GM12878 (cell line): ENCODE measurements at regions not wholly inside any gene's neighbourhood (a gene's known extent, or its start where the extent isn't known, plus 50 kb on each side); places are given as distances from the start of the nearest gene placed in this dataset.

Experiments used
- ATAC-seq: fragments of 200-7000 bp; cut with Tn5 transposase; 3 replicates; pipeline ENCODE4 v1.9.1; 2020; ENCODE audit warnings: mild to moderate bottlenecking, moderate library complexity
- BruUV-seq: library from RNA; stranded (reverse); fragments of 400-500 nt; replicated peaks from 2 replicates; lab custom pipeline; 2021; lab: Mats Ljungman, UMichigan
- CTCF ChIA-PET: fragments of 300-600 bp; sonication (Branson Sonifier 250); formaldehyde crosslinking; extraction: SDS; loops from one replicate; lab custom pipeline; 2021; ENCODE audit warnings: inconsistent platforms; lab: Yijun Ruan, JAX
- POLR2A ChIA-PET: fragments of 350-600 bp; formaldehyde crosslinking; extraction: SDS; loops from one replicate; lab custom pipeline; 2021; ENCODE audit warnings: inconsistent platforms; lab: Charles Lee
- RAD21 ChIA-PET: fragments of 300-600 bp; sonication (Branson Sonifier 250); formaldehyde crosslinking; loops from one replicate; lab custom pipeline; 2023; ENCODE audit warnings: antibody characterized with exemption; ENCODE audit not compliant: unreplicated experiment; lab: Charles Lee
- SMC1A ChIA-PET: fragments of 300-600 bp; sonication (Branson Sonifier 250); formaldehyde crosslinking; loops from one replicate; lab custom pipeline; 2023; ENCODE audit not compliant: unreplicated experiment, uncharacterized antibody; lab: Charles Lee
- DNase-seq: peaks from one replicate; pipeline ENCODE4 v3.0.0-alpha.2; 2011; ENCODE audit warnings: low read depth, low spot score
- FAIRE-seq: peaks from 3 replicates; lab custom pipeline; 2011; peaks lifted over from hg19 to GRCh38; lab: Jason Lieb, UNC
- H2AFZ ChIP-seq: 2 replicates; pipeline ENCODE4 v1.6.0; 2011; ENCODE audit warnings: low read depth, low read length, control low read depth; ENCODE audit not compliant: control insufficient read depth
- H3K27ac ChIP-seq: 2 replicates; pipeline ENCODE4 v1.5.1; 2011; ENCODE audit warnings: control low read depth; ENCODE audit not compliant: control insufficient read depth, insufficient read depth
- H3K27me3 ChIP-seq, 2 experiments: replicated peaks in 1 of 2; 2 replicates each; pipeline versions ENCODE4 v1.6.0 to v1.6.1; 2011; ENCODE audit warnings: low read length in 1 of 2; ENCODE audit not compliant: control insufficient read depth in 2 of 2, insufficient read depth in 2 of 2
- H3K36me3 ChIP-seq, 2 experiments: 2 replicates each; pipeline ENCODE4 v1.5.1; 2011; ENCODE audit warnings: low read length in 1 of 2; ENCODE audit not compliant: control insufficient read depth in 2 of 2, insufficient read depth in 2 of 2
- H3K4me1 ChIP-seq: 2 replicates; pipeline ENCODE4 v1.6.1; 2011; ENCODE audit warnings: mild to moderate bottlenecking, low read length, moderate library complexity, mixed read lengths; ENCODE audit not compliant: control insufficient read depth, insufficient read depth
- H3K4me2 ChIP-seq: 2 replicates; pipeline ENCODE4 v1.6.0; 2011; ENCODE audit warnings: control low read depth; ENCODE audit not compliant: control insufficient read depth, insufficient read depth
- H3K4me3 ChIP-seq: fragments of 200-600 bp; sonication (generic); 2 replicates; pipeline ENCODE4 v1.5.1; 2016
- H3K79me2 ChIP-seq: 2 replicates; pipeline ENCODE4 v1.6.0; 2011; ENCODE audit warnings: low read length; ENCODE audit not compliant: control insufficient read depth, insufficient read depth
- H3K9ac ChIP-seq: 2 replicates; pipeline ENCODE4 v1.8.0; 2011; ENCODE audit warnings: low read length, control low read depth, mixed read lengths; ENCODE audit not compliant: control insufficient read depth, insufficient read depth
- H3K9me3 ChIP-seq: replicated peaks from 3 replicates; pipeline ENCODE4 v1.5.1; 2011; ENCODE audit warnings: mild to moderate bottlenecking, low read length; ENCODE audit not compliant: control insufficient read depth, insufficient read depth
- H4K20me1 ChIP-seq: 2 replicates; pipeline ENCODE4 v1.6.0; 2011; ENCODE audit not compliant: control insufficient read depth, insufficient read depth
- CEBPB ChIP-seq, 2 experiments: fragments of 150-350 bp in 1 of 2; IDR thresholded peaks; 2 replicates each; pipeline ENCODE4 v1.6.1; 2012 to 2014; ENCODE audit warnings: low read depth in 2 of 2, low read length in 2 of 2, borderline replicate concordance in 1 of 2, inconsistent platforms in 1 of 2
- CHD4 ChIP-seq: fragments of 200-600 bp; sonication (generic); IDR thresholded peaks from 2 replicates; pipeline ENCODE4 v1.6.1; 2016; ENCODE audit warnings: mild to moderate bottlenecking
- IKZF1 ChIP-seq: fragments of 450-650 bp; conservative IDR thresholded peaks from 2 replicates; pipeline ENCODE4 v1.6.1; 2017; ENCODE audit warnings: antibody characterized with exemption, mild to moderate bottlenecking
- KDM1A ChIP-seq: fragments of 200-600 bp; sonication (generic); IDR thresholded peaks from 2 replicates; pipeline ENCODE4 v1.6.1; 2016; ENCODE audit warnings: borderline replicate concordance
- MYB ChIP-seq: fragments of 150-350 bp; IDR thresholded peaks from 2 replicates; pipeline ENCODE4 v1.6.1; 2014; ENCODE audit warnings: mild to moderate bottlenecking, low read depth, low read length, borderline replicate concordance
- NFXL1 ChIP-seq: fragments of 450-650 bp; IDR thresholded peaks from 2 replicates; pipeline ENCODE4 v1.6.1; 2017; ENCODE audit warnings: antibody characterized with exemption, mild to moderate bottlenecking, borderline replicate concordance
- NFYB ChIP-seq: IDR thresholded peaks from 2 replicates; pipeline ENCODE4 v1.6.1; 2011; ENCODE audit warnings: low read depth, mild to moderate bottlenecking, low read length, improper control_type of control experiment, moderate library complexity; ENCODE audit not compliant: insufficient read depth
- NR2C2 ChIP-seq: IDR thresholded peaks from 2 replicates; pipeline ENCODE4 v1.6.1; 2011; ENCODE audit warnings: borderline replicate concordance, low read depth; ENCODE audit not compliant: control insufficient read depth, insufficient read length
- PAX5 ChIP-seq: IDR thresholded peaks from 2 replicates; pipeline ENCODE4 v1.6.1; 2011; ENCODE audit warnings: low read depth, low read length, borderline replicate concordance
- POLR2AphosphoS5 ChIP-seq: IDR thresholded peaks from 2 replicates; pipeline ENCODE4 v1.6.1; 2011; ENCODE audit warnings: mild to moderate bottlenecking, low read length, inconsistent platforms
- SUPT20H ChIP-seq: IDR thresholded peaks from 2 replicates; pipeline ENCODE4 v1.6.1; 2011; ENCODE audit warnings: low read depth, mild to moderate bottlenecking, low read length, moderate library complexity, borderline replicate concordance; ENCODE audit not compliant: control insufficient read depth
- SUZ12 ChIP-seq: fragments of 200-600 bp; sonication (generic); IDR thresholded peaks from one replicate; pipeline ENCODE4 v1.6.1; 2018; ENCODE audit warnings: antibody characterized with exemption, mild to moderate bottlenecking; ENCODE audit not compliant: unreplicated experiment
- ZBED1 ChIP-seq: IDR thresholded peaks from 2 replicates; pipeline ENCODE4 v1.6.1; 2016; ENCODE audit warnings: borderline replicate concordance
- ZNF207 ChIP-seq: fragments of 450-650 bp; IDR thresholded peaks from 2 replicates; pipeline ENCODE4 v1.6.1; 2014; ENCODE audit warnings: antibody characterized with exemption, mild to moderate bottlenecking, borderline replicate concordance
- ZNF622 ChIP-seq: fragments of 450-650 bp; IDR thresholded peaks from 2 replicates; pipeline ENCODE4 v1.6.1; 2017; ENCODE audit warnings: mild to moderate bottlenecking, inconsistent platforms
- WGBS: methylation state at CpG from one replicate; pipeline ENCODE4 v1.1.6; 2016; ENCODE audit warnings: low lambda C conversion rate; ENCODE audit not compliant: insufficient replicate concordance, insufficient coverage; ENCODE audit errors: missing lambda C conversion rate; 5-methylcytosine and 5-hydroxymethylcytosine counted together
- in situ Hi-C: fragments of 300-500 bp; cut with MboI; formaldehyde crosslinking; loops from 9 replicates; pipeline ENCODE4 v1.14.3; 2018; ENCODE audit warnings: mixed read lengths
- intact Hi-C: fragments of 100-400 bp; cut with micrococcal nuclease; formaldehyde crosslinking; loops from one replicate; pipeline ENCODE4 v1.14.2; 2022; ENCODE audit not compliant: unreplicated experiment
- TF ChIP-seq, protein P1 (sequence below): fragments of 450-650 bp; formaldehyde crosslinking; IDR thresholded peaks from 2 replicates; pipeline ENCODE4 v1.5.0; 2022; ENCODE audit warnings: mild to moderate bottlenecking, missing genetic modification characterization

DNA sequence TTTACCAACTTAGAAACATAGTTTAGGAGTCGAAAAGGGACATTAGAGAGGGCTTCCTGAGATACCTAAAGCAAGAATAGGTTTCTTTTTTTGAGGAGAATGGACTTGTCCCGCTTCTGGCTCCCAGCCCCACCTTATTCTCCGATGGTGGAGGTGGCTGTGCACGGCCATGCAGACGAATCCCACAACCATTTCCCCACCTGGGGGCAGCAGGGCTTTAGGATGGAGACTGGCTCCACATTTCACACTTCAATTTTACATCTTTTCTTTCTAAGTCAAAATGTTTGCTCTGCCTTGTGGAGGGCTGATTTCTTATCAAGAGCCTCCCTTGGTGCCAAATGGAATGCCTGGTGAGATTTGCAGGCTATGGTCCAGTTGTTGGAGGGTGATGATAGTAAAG lies 118.5 kb downstream of the GLRX3 start:
- H3K9ac ChIP-seq: no peak overlapping the region
- in situ Hi-C loops (no loop called here), intact Hi-C loops (no loop called here)
- 9% methylated on average over 5 of the region's 5 CpGs for WGBS
- H3K4me3 ChIP-seq: no peak overlapping the region
- H2AFZ ChIP-seq: no peak overlapping the region
- no peaks in the 10 kb centered on the region for H3K9me3 ChIP-seq
- RAD21 ChIA-PET: no interaction called here
- no peak overlapping the region for H3K4me2 ChIP-seq
- SMC1A ChIA-PET: no interaction called here
- POLR2A ChIA-PET: no interaction called here
- H3K27me3 ChIP-seq: no peaks in the 10 kb centered on the region
- H4K20me1 ChIP-seq: no peaks in the 10 kb centered on the region
- H3K36me3 ChIP-seq: no peaks in the 10 kb centered on the region; a peak in 1 of 4 replicates
- no peak for TF ChIP-seq IKZF1
- TF ChIP-seq SUPT20H: no peak
- no peak for TF ChIP-seq POLR2AphosphoS5
- TF ChIP-seq, protein P1, sequence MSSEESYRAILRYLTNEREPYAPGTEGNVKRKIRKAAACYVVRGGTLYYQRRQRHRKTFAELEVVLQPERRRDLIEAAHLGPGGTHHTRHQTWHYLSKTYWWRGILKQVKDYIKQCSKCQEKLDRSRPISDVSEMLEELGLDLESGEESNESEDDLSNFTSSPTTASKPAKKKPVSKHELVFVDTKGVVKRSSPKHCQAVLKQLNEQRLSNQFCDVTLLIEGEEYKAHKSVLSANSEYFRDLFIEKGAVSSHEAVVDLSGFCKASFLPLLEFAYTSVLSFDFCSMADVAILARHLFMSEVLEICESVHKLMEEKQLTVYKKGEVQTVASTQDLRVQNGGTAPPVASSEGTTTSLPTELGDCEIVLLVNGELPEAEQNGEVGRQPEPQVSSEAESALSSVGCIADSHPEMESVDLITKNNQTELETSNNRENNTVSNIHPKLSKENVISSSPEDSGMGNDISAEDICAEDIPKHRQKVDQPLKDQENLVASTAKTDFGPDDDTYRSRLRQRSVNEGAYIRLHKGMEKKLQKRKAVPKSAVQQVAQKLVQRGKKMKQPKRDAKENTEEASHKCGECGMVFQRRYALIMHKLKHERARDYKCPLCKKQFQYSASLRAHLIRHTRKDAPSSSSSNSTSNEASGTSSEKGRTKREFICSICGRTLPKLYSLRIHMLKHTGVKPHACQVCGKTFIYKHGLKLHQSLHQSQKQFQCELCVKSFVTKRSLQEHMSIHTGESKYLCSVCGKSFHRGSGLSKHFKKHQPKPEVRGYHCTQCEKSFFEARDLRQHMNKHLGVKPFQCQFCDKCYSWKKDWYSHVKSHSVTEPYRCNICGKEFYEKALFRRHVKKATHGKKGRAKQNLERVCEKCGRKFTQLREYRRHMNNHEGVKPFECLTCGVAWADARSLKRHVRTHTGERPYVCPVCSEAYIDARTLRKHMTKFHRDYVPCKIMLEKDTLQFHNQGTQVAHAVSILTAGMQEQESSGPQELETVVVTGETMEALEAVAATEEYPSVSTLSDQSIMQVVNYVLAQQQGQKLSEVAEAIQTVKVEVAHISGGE (CRISPR knock-in tag): no peak
- no peak for TF ChIP-seq ZNF622
- no peak for TF ChIP-seq MYB
- no peak for TF ChIP-seq NFXL1
- no peak for TF ChIP-seq ZBED1
- TF ChIP-seq ZNF207: no peak
- no peak for TF ChIP-seq KDM1A
- TF ChIP-seq NR2C2: no peak
- TF ChIP-seq CHD4: no peak
- TF ChIP-seq CEBPB (IDR thresholded peaks at IDR 0.05; ENCODE audit: borderline replicate concordance in 1 of 2, low read depth in 2 of 2, low read length in 2 of 2): no peak
- TF ChIP-seq SUZ12: no peak
- TF ChIP-seq NFYB: no peak
- no peak for TF ChIP-seq PAX5
- H3K27ac ChIP-seq: no peak overlapping the region
- H3K4me1 ChIP-seq: no peaks in the 10 kb centered on the region
- no TSS peak for BruUV-seq
- CTCF ChIA-PET: no interaction called here
- DNase-seq (no peak), FAIRE-seq (no peak), ATAC-seq (no peak)
- no peaks in the 10 kb centered on the region for H3K79me2 ChIP-seq
